ENCODE measurements at regions not wholly inside any gene's neighbourhood (a gene's known extent, or its start where the extent isn't known, plus 50 kb on each side); places are given as distances from the start of the nearest gene placed in this dataset.

DNA sequence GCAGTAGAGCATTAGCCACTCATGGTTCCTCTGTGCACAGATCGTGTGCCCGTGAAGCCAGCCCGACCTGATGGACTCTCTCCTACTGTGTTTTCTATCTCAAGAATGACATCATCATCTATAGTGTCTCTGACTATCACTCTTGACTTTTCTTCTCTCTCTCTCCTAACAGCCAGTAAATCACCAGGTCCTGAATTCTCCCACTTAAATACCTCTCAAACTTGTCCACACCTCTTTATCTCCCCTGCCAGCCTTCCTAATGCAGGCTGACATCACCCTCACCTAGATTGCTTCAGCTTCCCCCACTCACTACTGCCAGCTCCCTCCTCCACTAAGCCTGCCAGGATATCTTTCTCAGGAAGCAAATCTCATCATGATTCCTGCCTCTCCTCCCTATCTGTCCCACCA lies 90.6 kb upstream of the MIER3 start:
- Histone ChIP-seq H3K4me3 (ENCODE audit: control insufficient read depth in 2 of 3, extremely low read depth in 1 of 3, insufficient read depth in 2 of 3, low read depth in 1 of 3, low read length in 3 of 3) (no peak overlapping the region), H3K9me1 (ENCODE audit: control insufficient read depth, extremely low read depth, insufficient read depth, low read length) (no peaks in the 10 kb centered on the region), H3K27ac (ENCODE audit: control insufficient read depth, insufficient read depth, low read length) (no peak overlapping the region), H3K27me3 (ENCODE audit: control insufficient read depth, extremely low read depth, insufficient read depth, low read length) (no peaks in the 10 kb centered on the region), H3K79me2 (ENCODE audit: control insufficient read depth, insufficient read depth, low read length) (no peaks in the 10 kb centered on the region), H3K9ac (ENCODE audit: control insufficient read depth, extremely low read depth, insufficient read depth, low read length) (no peak overlapping the region), H4K20me1 (ENCODE audit: control insufficient read depth, extremely low read depth, insufficient read depth, low read length) (no peaks in the 10 kb centered on the region), H2AFZ (ENCODE audit: control insufficient read depth, low read length) (no peak overlapping the region), H3K36me3 (ENCODE audit: control insufficient read depth in 2 of 2, extremely low read depth in 1 of 2, insufficient read depth in 2 of 2, low read length in 2 of 2) (no peaks in the 10 kb centered on the region), H3K9me3 (ENCODE audit: control insufficient read depth, low read depth, low read length) (no peaks in the 10 kb centered on the region), H3K4me1 (ENCODE audit: control insufficient read depth, extremely low read depth, insufficient read depth, low read length) (no peaks in the 10 kb centered on the region), H3K4me2 (ENCODE audit: control insufficient read depth, extremely low read depth, insufficient read depth, low read depth, low read length) (no peak overlapping the region)
- dilution Hi-C loops (cut with MboI; ENCODE audit: extremely low pct_ligation_motif_present, low sequenced_read_pairs), result no loop called here
- TF ChIP-seq, protein P1, sequence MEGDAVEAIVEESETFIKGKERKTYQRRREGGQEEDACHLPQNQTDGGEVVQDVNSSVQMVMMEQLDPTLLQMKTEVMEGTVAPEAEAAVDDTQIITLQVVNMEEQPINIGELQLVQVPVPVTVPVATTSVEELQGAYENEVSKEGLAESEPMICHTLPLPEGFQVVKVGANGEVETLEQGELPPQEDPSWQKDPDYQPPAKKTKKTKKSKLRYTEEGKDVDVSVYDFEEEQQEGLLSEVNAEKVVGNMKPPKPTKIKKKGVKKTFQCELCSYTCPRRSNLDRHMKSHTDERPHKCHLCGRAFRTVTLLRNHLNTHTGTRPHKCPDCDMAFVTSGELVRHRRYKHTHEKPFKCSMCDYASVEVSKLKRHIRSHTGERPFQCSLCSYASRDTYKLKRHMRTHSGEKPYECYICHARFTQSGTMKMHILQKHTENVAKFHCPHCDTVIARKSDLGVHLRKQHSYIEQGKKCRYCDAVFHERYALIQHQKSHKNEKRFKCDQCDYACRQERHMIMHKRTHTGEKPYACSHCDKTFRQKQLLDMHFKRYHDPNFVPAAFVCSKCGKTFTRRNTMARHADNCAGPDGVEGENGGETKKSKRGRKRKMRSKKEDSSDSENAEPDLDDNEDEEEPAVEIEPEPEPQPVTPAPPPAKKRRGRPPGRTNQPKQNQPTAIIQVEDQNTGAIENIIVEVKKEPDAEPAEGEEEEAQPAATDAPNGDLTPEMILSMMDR (optimal IDR thresholded peaks at IDR 0.05 in 1 of 3, IDR thresholded peaks at IDR 0.05 in 1 of 3, conservative IDR thresholded peaks at IDR 0.05 in 1 of 3; ENCODE audit: extremely low read depth in 1 of 3, insufficient read depth in 2 of 3, low read length in 3 of 3), result no peak
- no peak for TF ChIP-seq EZH2 (IDR thresholded peaks at IDR 0.05; ENCODE audit: low read length)
- FAIRE-seq, result no peak
- DNase-seq (ENCODE audit: low read depth, low spot score), result no peak

GRCh38 chr5:57054135-57054534 lies 102.2 kb upstream of the MIER3 start:
- FAIRE-seq, result no peak
- TF ChIP-seq, protein P1 (optimal IDR thresholded peaks at IDR 0.05 in 1 of 3, IDR thresholded peaks at IDR 0.05 in 1 of 3, conservative IDR thresholded peaks at IDR 0.05 in 1 of 3; ENCODE audit: extremely low read depth in 1 of 3, insufficient read depth in 2 of 3, low read length in 3 of 3), result no peak
- no peak for TF ChIP-seq EZH2 (IDR thresholded peaks at IDR 0.05; ENCODE audit: low read length)
- Histone ChIP-seq H3K36me3 (ENCODE audit: control insufficient read depth in 2 of 2, extremely low read depth in 1 of 2, insufficient read depth in 2 of 2, low read length in 2 of 2) (no peaks in the 10 kb centered on the region), H4K20me1 (ENCODE audit: control insufficient read depth, extremely low read depth, insufficient read depth, low read length) (no peaks in the 10 kb centered on the region), H3K27me3 (ENCODE audit: control insufficient read depth, extremely low read depth, insufficient read depth, low read length) (no peaks in the 10 kb centered on the region), H3K9me1 (ENCODE audit: control insufficient read depth, extremely low read depth, insufficient read depth, low read length) (no peaks in the 10 kb centered on the region), H3K9ac (ENCODE audit: control insufficient read depth, extremely low read depth, insufficient read depth, low read length) (no peak overlapping the region), H3K4me1 (ENCODE audit: control insufficient read depth, extremely low read depth, insufficient read depth, low read length) (no peaks in the 10 kb centered on the region), H3K79me2 (ENCODE audit: control insufficient read depth, insufficient read depth, low read length) (no peaks in the 10 kb centered on the region), H3K27ac (ENCODE audit: control insufficient read depth, insufficient read depth, low read length) (no peak overlapping the region), H3K4me3 (ENCODE audit: control insufficient read depth in 2 of 3, extremely low read depth in 1 of 3, insufficient read depth in 2 of 3, low read depth in 1 of 3, low read length in 3 of 3) (no peak overlapping the region), H3K9me3 (ENCODE audit: control insufficient read depth, low read depth, low read length) (no peaks in the 10 kb centered on the region), H3K4me2 (ENCODE audit: control insufficient read depth, extremely low read depth, insufficient read depth, low read depth, low read length) (no peak overlapping the region), H2AFZ (ENCODE audit: control insufficient read depth, low read length) (no peak overlapping the region)
- DNase-seq (ENCODE audit: low read depth, low spot score), result no peak
- dilution Hi-C loops (cut with MboI; ENCODE audit: extremely low pct_ligation_motif_present, low sequenced_read_pairs), result no loop called here
